IMR-90 (cell line): ENCODE measurements at regions not wholly inside any gene's neighbourhood (a gene's known extent, or its start where the extent isn't known, plus 50 kb on each side); places are given as distances from the start of the nearest gene placed in this dataset.

Source experiments
- ATAC-seq: fragments of 200-7000 bp; cut with Tn5 transposase; 2 replicates; pipeline ENCODE4 v1.9.1; 2020; ENCODE audit warnings: low read depth, mild to moderate bottlenecking, moderate library complexity
- BruUV-seq: library from RNA; stranded (reverse); fragments of 400-500 nt; replicated peaks from 2 replicates; lab custom pipeline; 2021; lab: Mats Ljungman, UMichigan
- CTCF ChIA-PET: fragments of 300-600 bp; formaldehyde crosslinking; extraction: SDS; loops from one replicate; lab custom pipeline; 2021; ENCODE audit warnings: antibody characterized with exemption; lab: Yijun Ruan, JAX
- POLR2A ChIA-PET: fragments of 300-600 bp; sonication (Branson Sonifier 250); formaldehyde crosslinking; loops from one replicate; lab custom pipeline; 2022; ENCODE audit warnings: antibody characterized with exemption; ENCODE audit not compliant: unreplicated experiment; lab: Charles Lee
- DNase-seq: peaks from one replicate; pipeline ENCODE4 v3.0.0; 2013
- H2AFZ ChIP-seq: replicated peaks from 2 replicates; pipeline ENCODE3; 2013; ENCODE audit warnings: low read length, mild to moderate bottlenecking; ENCODE audit not compliant: poor library complexity
- H2AK5ac ChIP-seq: 2 replicates; pipeline ENCODE4 v1.6.1; 2013; ENCODE audit warnings: low read depth, low read length, inconsistent platforms
- H2AK9ac ChIP-seq: replicated peaks from 2 replicates; pipeline ENCODE3; 2013; ENCODE audit warnings: mild to moderate bottlenecking, low read depth, low read length, moderate library complexity; ENCODE audit not compliant: poor library complexity
- H2BK120ac ChIP-seq: 2 replicates; pipeline ENCODE4 v1.6.1; 2013; ENCODE audit warnings: low read depth, low read length, inconsistent platforms
- H2BK15ac ChIP-seq: 3 replicates; pipeline ENCODE4 v1.6.1; 2013; ENCODE audit warnings: low read depth, low read length, inconsistent platforms
- H2BK20ac ChIP-seq: 2 replicates; pipeline ENCODE4 v1.6.1; 2013; ENCODE audit warnings: low read depth, mild to moderate bottlenecking, inconsistent platforms, low read length, moderate library complexity
- H2BK5ac ChIP-seq: 2 replicates; pipeline ENCODE4 v1.6.1; 2013; ENCODE audit warnings: mild to moderate bottlenecking, low read depth, low read length, inconsistent platforms; ENCODE audit not compliant: poor library complexity, severe bottlenecking
- H3K14ac ChIP-seq: replicated peaks from 2 replicates; pipeline ENCODE4 v1.6.1; 2013; ENCODE audit warnings: low read depth, low read length, inconsistent platforms
- H3K18ac ChIP-seq: 2 replicates; pipeline ENCODE4 v1.6.1; 2013; ENCODE audit warnings: low read depth, low read length, control low read depth
- H3K23ac ChIP-seq: 2 replicates; pipeline ENCODE4 v1.6.1; 2013; ENCODE audit warnings: low read depth, low read length, inconsistent platforms
- H3K27ac ChIP-seq: 2 replicates; pipeline ENCODE4 v1.5.1; 2013; ENCODE audit warnings: mild to moderate bottlenecking, control low read depth, low read length; ENCODE audit not compliant: insufficient read depth
- H3K27me3 ChIP-seq: 2 replicates; pipeline ENCODE4 v1.6.1; 2013; ENCODE audit warnings: low read length; ENCODE audit not compliant: control insufficient read depth, insufficient read depth
- H3K36me3 ChIP-seq: 2 replicates; pipeline ENCODE4 v1.6.1; 2013; ENCODE audit warnings: low read length, mixed read lengths; ENCODE audit not compliant: control insufficient read depth, insufficient read depth
- H3K4ac ChIP-seq: 2 replicates; pipeline ENCODE4 v1.6.1; 2013; ENCODE audit warnings: low read depth, low read length, inconsistent platforms
- H3K4me1 ChIP-seq: 2 replicates; pipeline ENCODE4 v1.6.1; 2013; ENCODE audit warnings: low read length, mixed read lengths; ENCODE audit not compliant: control insufficient read depth, insufficient read depth
- H3K4me2 ChIP-seq: 2 replicates; pipeline ENCODE4 v1.6.1; 2013; ENCODE audit warnings: low read depth, mild to moderate bottlenecking, control low read depth, low read length, moderate library complexity
- H3K4me3 ChIP-seq: 2 replicates; pipeline ENCODE4 v1.5.1; 2013; ENCODE audit warnings: low read depth, mild to moderate bottlenecking, control low read depth, low read length, moderate library complexity; ENCODE audit not compliant: insufficient read depth
- H3K56ac ChIP-seq: 2 replicates; pipeline ENCODE4 v1.6.1; 2013; ENCODE audit warnings: low read length, inconsistent platforms; ENCODE audit not compliant: insufficient read depth; ENCODE audit errors: extremely low read depth
- H3K79me1 ChIP-seq, 2 experiments: 2 replicates each; pipeline ENCODE4 v1.6.1; 2013; ENCODE audit warnings: low read length in 2 of 2, inconsistent platforms in 1 of 2, low read depth in 1 of 2
- H3K9ac ChIP-seq: 2 replicates; pipeline ENCODE4 v1.6.1; 2013; ENCODE audit warnings: low read depth, low read length, control low read depth
- H3K9me1 ChIP-seq: 2 replicates; pipeline ENCODE4 v1.6.1; 2013; ENCODE audit warnings: low read length, inconsistent platforms; ENCODE audit not compliant: insufficient read depth
- H3K9me3 ChIP-seq: 2 replicates; pipeline ENCODE4 v1.6.1; 2013; ENCODE audit warnings: low read length; ENCODE audit not compliant: control insufficient read depth, insufficient read depth
- H4K20me1 ChIP-seq: 2 replicates; pipeline ENCODE4 v1.6.1; 2013; ENCODE audit warnings: low read length, inconsistent platforms; ENCODE audit not compliant: insufficient read depth
- H4K5ac ChIP-seq: 2 replicates; pipeline ENCODE4 v1.6.1; 2013; ENCODE audit warnings: mild to moderate bottlenecking, low read depth, low read length, control low read depth
- H4K8ac ChIP-seq, 2 experiments: 2 replicates each; pipeline ENCODE4 v1.6.1; 2013; ENCODE audit warnings: low read depth in 2 of 2, low read length in 2 of 2, control low read depth in 1 of 2, inconsistent platforms in 1 of 2
- H4K91ac ChIP-seq: 2 replicates; pipeline ENCODE4 v1.6.1; 2013; ENCODE audit warnings: low read depth, low read length, inconsistent platforms; ENCODE audit not compliant: insufficient read depth
- BHLHE40 ChIP-seq: fragments of 150-350 bp; IDR thresholded peaks from 2 replicates; pipeline ENCODE4 v1.6.1; 2016; ENCODE audit warnings: mild to moderate bottlenecking, low read depth, low read length
- CEBPB ChIP-seq: IDR thresholded peaks from 2 replicates; pipeline ENCODE4 v1.6.1; 2012; ENCODE audit warnings: low read depth, low read length, improper control_type of control experiment
- CHD1 ChIP-seq: IDR thresholded peaks from 2 replicates; pipeline ENCODE4 v1.6.1; 2012; ENCODE audit warnings: low read depth, low read length, improper control_type of control experiment
- CTCF ChIP-seq: conservative IDR thresholded peaks from 2 replicates; pipeline ENCODE4 v1.5.1; 2012; ENCODE audit warnings: mild to moderate bottlenecking, low read depth, low read length, improper control_type of control experiment
- ELK1 ChIP-seq: fragments of 150-350 bp; IDR thresholded peaks from 2 replicates; pipeline ENCODE4 v1.6.1; 2016; ENCODE audit warnings: low read depth, mild to moderate bottlenecking, low read length, moderate library complexity, borderline replicate concordance
- FOS ChIP-seq: fragments of 150-350 bp; IDR thresholded peaks from 2 replicates; pipeline ENCODE4 v1.6.1; 2016; ENCODE audit warnings: low read depth, low read length
- MAFK ChIP-seq: IDR thresholded peaks from 2 replicates; pipeline ENCODE4 v1.6.1; 2012; ENCODE audit warnings: low read depth, low read length, improper control_type of control experiment
- MAZ ChIP-seq: IDR thresholded peaks from 2 replicates; pipeline ENCODE4 v1.6.1; 2012; ENCODE audit warnings: low read depth, mild to moderate bottlenecking, low read length, improper control_type of control experiment, moderate library complexity, borderline replicate concordance
- NFE2L2 ChIP-seq: fragments of 150-350 bp; IDR thresholded peaks from 2 replicates; pipeline ENCODE4 v1.6.1; 2016; ENCODE audit warnings: low read depth, mild to moderate bottlenecking, low read length
- POLR2A ChIP-seq: IDR thresholded peaks from 2 replicates; pipeline ENCODE4 v1.6.1; 2012; ENCODE audit warnings: mild to moderate bottlenecking, low read depth, low read length
- RAD21 ChIP-seq: IDR thresholded peaks from 2 replicates; pipeline ENCODE4 v1.6.1; 2012; ENCODE audit warnings: low read length, improper control_type of control experiment
- RFX5 ChIP-seq: IDR thresholded peaks from 2 replicates; pipeline ENCODE4 v1.8.0; 2012; ENCODE audit warnings: low read depth, mild to moderate bottlenecking, low read length, moderate library complexity
- SMC3 ChIP-seq: fragments of 150-350 bp; IDR thresholded peaks from 2 replicates; pipeline ENCODE4 v1.6.1; 2016; ENCODE audit warnings: low read depth, mild to moderate bottlenecking, antibody characterized with exemption, low read length, moderate library complexity
- WGBS, 2 experiments: methylation state at CpG; one replicate each; pipeline versions ENCODE4 v1.1.5 to v1.1.7; 2013; ENCODE audit warnings: missing lambda C conversion rate in 2 of 2; ENCODE audit not compliant: insufficient read length in 1 of 2; ENCODE audit errors: extremely low coverage in 2 of 2; 5-methylcytosine and 5-hydroxymethylcytosine counted together
- dilution Hi-C: fragments of 300-500 bp; cut with HindIII; formaldehyde crosslinking; loops from one replicate; pipeline ENCODE4 v1.14.3; 2018; ENCODE audit warnings: low sequenced_read_pairs; ENCODE audit not compliant: unreplicated experiment
- in situ Hi-C: fragments of 300-500 bp; cut with MboI; formaldehyde crosslinking; loops from 3 replicates; pipeline ENCODE4 v1.14.3; 2019; ENCODE audit warnings: low sequenced_read_pairs, inconsistent platforms, mixed read lengths
- intact Hi-C: fragments of 100-400 bp; cut with micrococcal nuclease; formaldehyde crosslinking; loops from 2 replicates; pipeline ENCODE4 v1.10.0; 2022

- Histone ChIP-seq H4K20me1 (no peaks in the 10 kb centered on the region), H3K18ac (no peak overlapping the region), H3K14ac (no peak overlapping the region), H2BK20ac (no peak overlapping the region), H2BK120ac (no peak overlapping the region), H3K27me3 (no peaks in the 10 kb centered on the region), H3K4me3 (no peak overlapping the region), H3K79me1 (no peaks in the 10 kb centered on the region), H2BK15ac (no peak overlapping the region), H2AK5ac (no peak overlapping the region), H4K5ac (no peak overlapping the region), H3K27ac (no peak overlapping the region), H2AFZ (no peak overlapping the region), H3K23ac (no peak overlapping the region), H4K8ac (no peak overlapping the region), H4K91ac (no peak overlapping the region), H3K9me1 (no peaks in the 10 kb centered on the region), H3K36me3 (no peaks in the 10 kb centered on the region), H3K9me3 (peaks cover 45% of the 10 kb centered on the region), H3K9ac (no peak overlapping the region), H3K4ac (no peak overlapping the region), H3K4me1 (no peaks in the 10 kb centered on the region), H3K56ac (no peak overlapping the region), H2AK9ac (no peak overlapping the region), H3K4me2 (no peak overlapping the region), H2BK5ac (no peak overlapping the region)
- in situ Hi-C loops = no loop called here
- BruUV-seq = no TSS peak
- POLR2A ChIA-PET = no interaction called here
- WGBS, 2 experiments = no CpG with 5 or more reads among the region's 9 CpGs
- CTCF ChIA-PET = no interaction called here
- ATAC-seq (no peak), DNase-seq (no peak)
- TF ChIP-seq CTCF = no peak
- TF ChIP-seq RFX5 = no peak
- TF ChIP-seq BHLHE40 = no peak
- no peak for TF ChIP-seq POLR2A
- no peak for TF ChIP-seq CEBPB
- no peak for TF ChIP-seq RAD21
- no peak for TF ChIP-seq CHD1
- no peak for TF ChIP-seq NFE2L2
- no peak for TF ChIP-seq FOS
- no peak for TF ChIP-seq MAZ
- TF ChIP-seq SMC3 = no peak
- no peak for TF ChIP-seq MAFK
- no peak for TF ChIP-seq ELK1
- intact Hi-C loops = no loop called here
- dilution Hi-C loops = no loop called here
Observed at GRCh38 chr10:121131426-121132265, 280.5 kb downstream of the WDR11 start.
